Endothelial cell of umbilical vein (primary cell): ENCODE measurements at regions not wholly inside any gene's neighbourhood (a gene's known extent, or its start where the extent isn't known, plus 50 kb on each side); places are given as distances from the start of the nearest gene placed in this dataset.

Source experiments
- EZH2 ChIP-seq: IDR thresholded peaks from 2 replicates; pipeline ENCODE4 v1.6.1; 2012; ENCODE audit warnings: borderline replicate concordance, low read depth, mild to moderate bottlenecking, moderate library complexity, low read length, inconsistent platforms; ENCODE audit not compliant: severe bottlenecking
- GATA2 ChIP-seq: IDR thresholded peaks from 2 replicates; pipeline ENCODE4 v1.7.0; 2011; ENCODE audit warnings: low read depth, mild to moderate bottlenecking, moderate library complexity, mixed read lengths, low read length; ENCODE audit not compliant: insufficient read length, insufficient read depth
- JUN ChIP-seq: IDR thresholded peaks from 2 replicates; pipeline ENCODE4 v1.6.1; 2011; ENCODE audit warnings: borderline replicate concordance, low read depth; ENCODE audit not compliant: insufficient read length, insufficient read depth
- POLR2A ChIP-seq: IDR thresholded peaks from 2 replicates; pipeline ENCODE4 v1.6.1; 2012; ENCODE audit warnings: low read depth, mild to moderate bottlenecking, control low read depth, low read length
- POLR2AphosphoS5 ChIP-seq: IDR thresholded peaks from 2 replicates; pipeline ENCODE4 v1.6.1; 2012; ENCODE audit warnings: low read depth, mild to moderate bottlenecking, control low read depth, low read length, moderate library complexity; ENCODE audit not compliant: insufficient read depth
- TF ChIP-seq, protein P1 (sequence below), 2 donors: IDR thresholded peaks; 1 replicate in 1 of 2; 2 replicates in 1 of 2; pipeline ENCODE4 v1.5.1; 2011; ENCODE audit warnings: low read length in 2 of 2, mild to moderate bottlenecking in 2 of 2, moderate library complexity in 2 of 2, control low read depth in 1 of 2, inconsistent platforms in 1 of 2, low read depth in 1 of 2; ENCODE audit not compliant: insufficient read depth in 1 of 2; ENCODE audit errors: extremely low read depth in 1 of 2

DNA sequence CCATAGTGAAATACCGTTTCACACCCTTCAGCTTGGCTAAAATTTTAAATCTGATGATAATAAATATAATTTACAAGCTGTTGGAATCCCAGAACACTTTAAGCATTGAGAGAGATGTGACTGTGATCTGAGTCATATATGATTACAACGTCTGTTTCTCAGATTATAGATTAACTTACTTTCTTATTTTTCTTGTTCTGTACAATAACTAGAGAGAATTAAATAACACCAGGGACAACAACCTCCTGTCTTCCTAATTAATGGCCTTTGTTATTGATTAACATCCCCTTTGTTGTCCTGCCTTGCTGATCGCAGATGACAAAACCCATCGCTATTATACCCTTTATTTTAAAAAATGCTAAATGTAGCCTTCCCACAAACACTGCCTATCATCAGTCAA lies 87.8 kb upstream of the EZR start:
- TF ChIP-seq POLR2A: no peak
- no peak for TF ChIP-seq EZH2
- TF ChIP-seq GATA2: no peak
- TF ChIP-seq, protein P1, sequence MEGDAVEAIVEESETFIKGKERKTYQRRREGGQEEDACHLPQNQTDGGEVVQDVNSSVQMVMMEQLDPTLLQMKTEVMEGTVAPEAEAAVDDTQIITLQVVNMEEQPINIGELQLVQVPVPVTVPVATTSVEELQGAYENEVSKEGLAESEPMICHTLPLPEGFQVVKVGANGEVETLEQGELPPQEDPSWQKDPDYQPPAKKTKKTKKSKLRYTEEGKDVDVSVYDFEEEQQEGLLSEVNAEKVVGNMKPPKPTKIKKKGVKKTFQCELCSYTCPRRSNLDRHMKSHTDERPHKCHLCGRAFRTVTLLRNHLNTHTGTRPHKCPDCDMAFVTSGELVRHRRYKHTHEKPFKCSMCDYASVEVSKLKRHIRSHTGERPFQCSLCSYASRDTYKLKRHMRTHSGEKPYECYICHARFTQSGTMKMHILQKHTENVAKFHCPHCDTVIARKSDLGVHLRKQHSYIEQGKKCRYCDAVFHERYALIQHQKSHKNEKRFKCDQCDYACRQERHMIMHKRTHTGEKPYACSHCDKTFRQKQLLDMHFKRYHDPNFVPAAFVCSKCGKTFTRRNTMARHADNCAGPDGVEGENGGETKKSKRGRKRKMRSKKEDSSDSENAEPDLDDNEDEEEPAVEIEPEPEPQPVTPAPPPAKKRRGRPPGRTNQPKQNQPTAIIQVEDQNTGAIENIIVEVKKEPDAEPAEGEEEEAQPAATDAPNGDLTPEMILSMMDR (IDR thresholded peaks at IDR 0.05; ENCODE audit: extremely low read depth in 1 of 2, insufficient read depth in 1 of 2, low read depth in 1 of 2, low read length in 2 of 2): no peak
- no peak for TF ChIP-seq JUN
- no peak for TF ChIP-seq POLR2AphosphoS5
